ENCODE measurements at regions not wholly inside any gene's neighbourhood (a gene's known extent, or its start where the extent isn't known, plus 50 kb on each side); places are given as distances from the start of the nearest gene placed in this dataset.

- BruUV-seq (replicated peaks), result no TSS peak
- H3K9me3 ChIP-seq (ENCODE audit: control insufficient read depth in 1 of 2, insufficient read depth in 1 of 2, low read depth in 1 of 2, low read length in 2 of 2), result no peaks in the 10 kb centered on the region
- H3K9ac ChIP-seq (ENCODE audit: low read length), result no peak overlapping the region
- ChIA-PET CTCF (no interaction called here), POLR2A (no interaction called here), RAD21 (ENCODE audit: low non-redundant PET in 1 of 2, low total read pairs in 2 of 2, uncharacterized antibody in 2 of 2, unreplicated experiment in 2 of 2) (no interaction called here)
- TF ChIP-seq ZBTB33 (IDR thresholded peaks at IDR 0.05; ENCODE audit: extremely low read depth, insufficient replicate concordance, low read length) (no peak), EZH2phosphoT487 (IDR thresholded peaks at IDR 0.05; ENCODE audit: borderline replicate concordance) (no peak), SIN3A (IDR thresholded peaks at IDR 0.05; ENCODE audit: low read depth) (no peak), ATF3 (IDR thresholded peaks at IDR 0.05) (no peak), JUND (IDR thresholded peaks at IDR 0.05) (no peak), MAX (IDR thresholded peaks at IDR 0.05) (no peak), TCF7L2 (IDR thresholded peaks at IDR 0.05; ENCODE audit: borderline replicate concordance, extremely low read depth, insufficient read depth, insufficient read length) (no peak), EGR1 (IDR thresholded peaks at IDR 0.05; ENCODE audit: low read depth) (no peak), REST (IDR thresholded peaks at IDR 0.05; ENCODE audit: low read depth) (no peak), CTCF (IDR thresholded peaks at IDR 0.05 in 2 of 3, conservative IDR thresholded peaks at IDR 0.05 in 1 of 3; ENCODE audit: borderline replicate concordance in 1 of 3, insufficient read depth in 1 of 3, low read depth in 2 of 3, low read length in 2 of 3) (no peak), ZFX (IDR thresholded peaks at IDR 0.05) (no peak), RAD21 (IDR thresholded peaks at IDR 0.05; ENCODE audit: low read depth) (no peak), ZNF274 (IDR thresholded peaks at IDR 0.05; ENCODE audit: low read depth, low read length) (no peak), EZH2 (IDR thresholded peaks at IDR 0.05) (no peak), POLR2A (IDR thresholded peaks at IDR 0.05; ENCODE audit: borderline replicate concordance, extremely low read depth, insufficient read depth, insufficient read length) (no peak), ELF1 (IDR thresholded peaks at IDR 0.05; ENCODE audit: borderline replicate concordance, low read depth) (no peak), FOSL1 (IDR thresholded peaks at IDR 0.05; ENCODE audit: low read depth) (no peak), SP1 (IDR thresholded peaks at IDR 0.05; ENCODE audit: low read depth) (no peak), CBX3 (IDR thresholded peaks at IDR 0.05; ENCODE audit: low read depth) (no peak), CEBPB (IDR thresholded peaks at IDR 0.05; ENCODE audit: low read depth) (no peak)
- DNase-seq (ENCODE audit: low read depth, low spot score) (no peak), ATAC-seq (no peak)
- H3K9me2 ChIP-seq (ENCODE audit: insufficient read depth), result no peaks in the 10 kb centered on the region
- no peaks in the 10 kb centered on the region for H4K20me1 ChIP-seq (ENCODE audit: insufficient read depth)
- H3K4me1 ChIP-seq (ENCODE audit: control insufficient read depth in 1 of 2, insufficient read depth in 2 of 2, low read length in 2 of 2), result no peaks in the 10 kb centered on the region
- H3K27me3 ChIP-seq (ENCODE audit: insufficient read depth, low read length), result no peaks in the 10 kb centered on the region
- H3K4me3 ChIP-seq (replicated peaks in 1 of 2; ENCODE audit: low read depth in 1 of 2, low read length in 2 of 2), result no peak overlapping the region
- H2AFZ ChIP-seq (ENCODE audit: low read depth, low read length, poor library complexity, severe bottlenecking), result no peak overlapping the region
- intact Hi-C loops (cut with micrococcal nuclease), result no loop called here
- no peak overlapping the region for H3K4me2 ChIP-seq (ENCODE audit: low read length)
- H3K36me3 ChIP-seq (ENCODE audit: control insufficient read depth in 1 of 2, insufficient read depth in 2 of 2, low read length in 2 of 2), result no peaks in the 10 kb centered on the region
- no peaks in the 10 kb centered on the region for H3K79me2 ChIP-seq (ENCODE audit: insufficient read depth, low read length)
- H3K27ac ChIP-seq (ENCODE audit: low read depth, low read length), result no peak overlapping the region
Measured at GRCh38 chr2:195396479-195396878, 260.5 kb upstream of the SLC39A10 start.

Measured in HCT116 (cell line).